ENCODE measurements at regions not wholly inside any gene's neighbourhood (a gene's known extent, or its start where the extent isn't known, plus 50 kb on each side); places are given as distances from the start of the nearest gene placed in this dataset.

- Mint-ChIP-seq H3K27ac (peak overlapping the region; percentile 91 to 97 (median 92)), H3K9me3 (no peaks in the 10 kb centered on the region)
Measured at GRCh38 chr9:79990536-79990935, 418.8 kb downstream of the TLE4 start.

GRCh38 chr9:79989079-79989478 lies 417.3 kb downstream of the TLE4 start:
- peaks cover 34% of the 10 kb centered on the region for H3K4me1 Mint-ChIP-seq
- H3K4me3 Mint-ChIP-seq: peak overlapping the region in 2 of 3 experiments; percentile 29 to 43
- H3K27ac Mint-ChIP-seq: peak overlapping the region; percentile 91 to 97 (median 92)
- H3K27me3 Mint-ChIP-seq (ENCODE audit: low read depth): peaks cover 7% of the 10 kb centered on the region
- no peak for TF ChIP-seq CTCF (IDR thresholded peaks at IDR 0.05; ENCODE audit: unreplicated experiment in 3 of 3)
- H3K9me3 Mint-ChIP-seq: no peaks in the 10 kb centered on the region
- H3K36me3 Mint-ChIP-seq (ENCODE audit: low read depth): peaks cover 4% of the 10 kb centered on the region

More at GRCh38 chr9:79990536-79990935, 418.8 kb downstream of the TLE4 start:
- Mint-ChIP-seq H3K36me3 (ENCODE audit: low read depth) (peaks cover 4% of the 10 kb centered on the region), H3K4me3 (peak overlapping the region; percentile 44 to 56 (median 47)), H3K27me3 (ENCODE audit: low read depth) (peaks cover 7% of the 10 kb centered on the region), H3K4me1 (peaks cover 23% of the 10 kb centered on the region)
- TF ChIP-seq CTCF (IDR thresholded peaks at IDR 0.05; ENCODE audit: unreplicated experiment in 3 of 3): no peak

GRCh38 chr9:79988126-79988525 lies 416.4 kb downstream of the TLE4 start:
- Mint-ChIP-seq H3K9me3 (peaks cover under 1% of the 10 kb centered on the region), H3K4me1 (peaks cover 34% of the 10 kb centered on the region), H3K36me3 (ENCODE audit: low read depth) (no peaks in the 10 kb centered on the region), H3K27ac (peak overlapping the region; percentile 91 to 97 (median 92)), H3K27me3 (ENCODE audit: low read depth) (peaks cover 11% of the 10 kb centered on the region), H3K4me3 (peak overlapping the region in 1 of 3 experiments; percentile 26)
- no peak for TF ChIP-seq CTCF (IDR thresholded peaks at IDR 0.05; ENCODE audit: unreplicated experiment in 3 of 3)

GRCh38 chr9:79986437-79986836 lies 414.7 kb downstream of the TLE4 start:
- TF ChIP-seq CTCF (IDR thresholded peaks at IDR 0.05; ENCODE audit: unreplicated experiment in 3 of 3): no peak

GRCh38 chr9:79985772-79986171 lies 414.0 kb downstream of the TLE4 start:
- Mint-ChIP-seq H3K4me3 (no peak overlapping the region), H3K9me3 (peaks cover 16% of the 10 kb centered on the region), H3K4me1 (peaks cover 32% of the 10 kb centered on the region), H3K36me3 (ENCODE audit: low read depth) (peaks cover 9% of the 10 kb centered on the region), H3K27me3 (ENCODE audit: low read depth) (peaks cover 15% of the 10 kb centered on the region), H3K27ac (peak overlapping the region in 1 of 3 experiments; percentile 29)
- no peak for TF ChIP-seq CTCF (IDR thresholded peaks at IDR 0.05; ENCODE audit: unreplicated experiment in 3 of 3)

More at GRCh38 chr9:79986437-79986836, 414.7 kb downstream of the TLE4 start:
- Mint-ChIP-seq H3K4me1 (peaks cover 25% of the 10 kb centered on the region), H3K27ac (peak overlapping the region in 1 of 3 experiments; percentile 29), H3K27me3 (ENCODE audit: low read depth) (peaks cover 11% of the 10 kb centered on the region), H3K36me3 (ENCODE audit: low read depth) (peaks cover 9% of the 10 kb centered on the region), H3K9me3 (peaks cover 13% of the 10 kb centered on the region), H3K4me3 (no peak overlapping the region)

- Mint-ChIP-seq H3K4me1 (peaks cover 32% of the 10 kb centered on the region), H3K27ac (no peak overlapping the region), H3K36me3 (ENCODE audit: low read depth) (peaks cover 9% of the 10 kb centered on the region), H3K27me3 (ENCODE audit: low read depth) (peaks cover 15% of the 10 kb centered on the region), H3K4me3 (no peak overlapping the region), H3K9me3 (peaks cover 16% of the 10 kb centered on the region)
- TF ChIP-seq CTCF (IDR thresholded peaks at IDR 0.05; ENCODE audit: unreplicated experiment in 3 of 3): no peak
Measured at GRCh38 chr9:79985264-79985663, 413.5 kb downstream of the TLE4 start.
